ENCODE measurements at regions not wholly inside any gene's neighbourhood (a gene's known extent, or its start where the extent isn't known, plus 50 kb on each side); places are given as distances from the start of the nearest gene placed in this dataset.

- peaks cover 0 to 8% (median 0%) of the 10 kb centered on the region in 4 donors for H3K4me1 ChIP-seq
- DNase-seq (peak in 2 of 3 donors; percentile 57 to 72), ATAC-seq (peak; percentile 57 to 87 (median 76))
- intact Hi-C loops (cut with DNase I) = loop anchor here in 1 of 2 donors (5.0 to 10.0 kb wide), 2 partner anchors 304 to 327 kb away; no protein-coding TSS in a partner anchor
- H3K36me3 ChIP-seq = no peaks in the 10 kb centered on the region
- 55% methylated on average over 2 of the region's 5 CpGs for WGBS (ENCODE audit: insufficient coverage, low coverage, low lambda C conversion rate, missing lambda C conversion rate)
- no peak overlapping the region for H3K27ac ChIP-seq
- TF ChIP-seq POLR2A (IDR thresholded peaks at IDR 0.05) (no peak), CTCF (IDR thresholded peaks at IDR 0.05) (no peak)
- H3K4me3 ChIP-seq = no peak overlapping the region
- no peaks in the 10 kb centered on the region for H3K9me3 ChIP-seq
- no peaks in the 10 kb centered on the region for H3K27me3 ChIP-seq
Observed at GRCh38 chr7:35988105-35988504, 164.9 kb upstream of the EEPD1 start.

GRCh38 chr7:35988818-35989217 lies 164.2 kb upstream of the EEPD1 start:
- intact Hi-C loops (cut with DNase I) = loop anchor here in 1 of 2 donors (5.0 to 10.0 kb wide), 2 partner anchors 303 to 326 kb away; no protein-coding TSS in a partner anchor
- DNase-seq (no peak), ATAC-seq (peak in 1 of 4 donors; percentile 11)
- H3K4me3 ChIP-seq = no peak overlapping the region
- no peaks in the 10 kb centered on the region for H3K27me3 ChIP-seq
- TF ChIP-seq POLR2A (IDR thresholded peaks at IDR 0.05) = no peak
- TF ChIP-seq CTCF (IDR thresholded peaks at IDR 0.05) = no peak
- no peaks in the 10 kb centered on the region for H3K9me3 ChIP-seq
- 96% methylated on average over 6 of the region's 6 CpGs for WGBS (ENCODE audit: insufficient coverage, low coverage, low lambda C conversion rate, missing lambda C conversion rate)
- H3K27ac ChIP-seq = no peak overlapping the region
- H3K36me3 ChIP-seq = no peaks in the 10 kb centered on the region
- H3K4me1 ChIP-seq = peaks cover 0 to 8% (median 0%) of the 10 kb centered on the region in 4 donors

GRCh38 chr7:35991511-35992232 lies 161.4 kb upstream of the EEPD1 start:
- no peak for DNase-seq
- no peak overlapping the region for H3K27ac ChIP-seq
- H3K36me3 ChIP-seq = no peaks in the 10 kb centered on the region
- H3K9me3 ChIP-seq = no peaks in the 10 kb centered on the region
- intact Hi-C loops (cut with DNase I) = no loop called here
- peak in 3 of 4 donors; percentile 19 to 27 (median 20) for ATAC-seq
- TF ChIP-seq CTCF (IDR thresholded peaks at IDR 0.05) (no peak), POLR2A (IDR thresholded peaks at IDR 0.05) (no peak)
- no peaks in the 10 kb centered on the region for H3K27me3 ChIP-seq
- no peak overlapping the region for H3K4me3 ChIP-seq
- peaks cover 0 to 8% (median 0%) of the 10 kb centered on the region in 4 donors for H3K4me1 ChIP-seq
- WGBS (ENCODE audit: insufficient coverage, low coverage, low lambda C conversion rate, missing lambda C conversion rate) = 57% methylated on average over 5 of the region's 6 CpGs

- TF ChIP-seq CTCF (IDR thresholded peaks at IDR 0.05) = no peak
- TF ChIP-seq POLR2A (IDR thresholded peaks at IDR 0.05) = no peak
- no peaks in the 10 kb centered on the region for H3K9me3 ChIP-seq
- WGBS (ENCODE audit: insufficient coverage, low coverage, low lambda C conversion rate, missing lambda C conversion rate) = 100% methylated on average over 1 of the region's 1 CpG
- no peak overlapping the region for H3K27ac ChIP-seq
- intact Hi-C loops (cut with DNase I) = no loop called here
- no peak for DNase-seq
- H3K27me3 ChIP-seq = no peaks in the 10 kb centered on the region
- no peak overlapping the region for H3K4me3 ChIP-seq
- H3K4me1 ChIP-seq = peaks cover 0 to 8% (median 0%) of the 10 kb centered on the region in 4 donors
- H3K36me3 ChIP-seq = no peaks in the 10 kb centered on the region
- no peak for ATAC-seq
Observed at GRCh38 chr7:35992436-35992835, 160.6 kb upstream of the EEPD1 start.
